Retinal pigment epithelial cell (primary cell): ENCODE measurements at regions not wholly inside any gene's neighbourhood (a gene's known extent, or its start where the extent isn't known, plus 50 kb on each side); places are given as distances from the start of the nearest gene placed in this dataset.

Experiments used
- DNase-seq: peaks from one replicate; pipeline ENCODE4 v3.0.0-alpha.2; 2010; ENCODE audit warnings: low read depth
- H3K4me3 ChIP-seq: 2 replicates; pipeline ENCODE4 v1.5.1; 2011; ENCODE audit warnings: mild to moderate bottlenecking, low read length, control low read depth, moderate library complexity
- TF ChIP-seq, protein P1 (sequence below): conservative IDR thresholded peaks from 2 replicates; pipeline ENCODE4 v1.5.1; 2011; ENCODE audit warnings: low read depth, low read length, control low read depth, inconsistent platforms

DNA sequence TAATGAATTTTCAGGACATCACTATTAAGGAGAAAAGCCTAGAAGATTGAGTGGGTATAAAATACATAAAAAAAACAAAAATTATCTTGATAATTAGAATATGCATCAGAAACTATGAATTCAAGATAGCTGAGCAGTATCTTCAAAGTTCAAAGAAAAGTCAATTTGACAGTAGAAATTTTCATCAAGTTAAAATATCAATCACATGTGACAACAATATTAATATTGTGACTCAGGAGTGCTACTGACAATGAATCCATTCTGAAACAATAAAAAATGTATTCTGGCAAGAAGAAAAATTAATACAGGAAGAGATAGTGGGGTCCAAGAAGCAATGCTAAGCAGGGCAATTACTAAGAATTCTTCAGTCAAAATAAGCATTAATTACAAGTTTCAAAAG lies 151.9 kb upstream of the GLRA2 start:
- DNase-seq = no peak
- no peak overlapping the region for H3K4me3 ChIP-seq
- TF ChIP-seq, protein P1, sequence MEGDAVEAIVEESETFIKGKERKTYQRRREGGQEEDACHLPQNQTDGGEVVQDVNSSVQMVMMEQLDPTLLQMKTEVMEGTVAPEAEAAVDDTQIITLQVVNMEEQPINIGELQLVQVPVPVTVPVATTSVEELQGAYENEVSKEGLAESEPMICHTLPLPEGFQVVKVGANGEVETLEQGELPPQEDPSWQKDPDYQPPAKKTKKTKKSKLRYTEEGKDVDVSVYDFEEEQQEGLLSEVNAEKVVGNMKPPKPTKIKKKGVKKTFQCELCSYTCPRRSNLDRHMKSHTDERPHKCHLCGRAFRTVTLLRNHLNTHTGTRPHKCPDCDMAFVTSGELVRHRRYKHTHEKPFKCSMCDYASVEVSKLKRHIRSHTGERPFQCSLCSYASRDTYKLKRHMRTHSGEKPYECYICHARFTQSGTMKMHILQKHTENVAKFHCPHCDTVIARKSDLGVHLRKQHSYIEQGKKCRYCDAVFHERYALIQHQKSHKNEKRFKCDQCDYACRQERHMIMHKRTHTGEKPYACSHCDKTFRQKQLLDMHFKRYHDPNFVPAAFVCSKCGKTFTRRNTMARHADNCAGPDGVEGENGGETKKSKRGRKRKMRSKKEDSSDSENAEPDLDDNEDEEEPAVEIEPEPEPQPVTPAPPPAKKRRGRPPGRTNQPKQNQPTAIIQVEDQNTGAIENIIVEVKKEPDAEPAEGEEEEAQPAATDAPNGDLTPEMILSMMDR = no peak

DNA sequence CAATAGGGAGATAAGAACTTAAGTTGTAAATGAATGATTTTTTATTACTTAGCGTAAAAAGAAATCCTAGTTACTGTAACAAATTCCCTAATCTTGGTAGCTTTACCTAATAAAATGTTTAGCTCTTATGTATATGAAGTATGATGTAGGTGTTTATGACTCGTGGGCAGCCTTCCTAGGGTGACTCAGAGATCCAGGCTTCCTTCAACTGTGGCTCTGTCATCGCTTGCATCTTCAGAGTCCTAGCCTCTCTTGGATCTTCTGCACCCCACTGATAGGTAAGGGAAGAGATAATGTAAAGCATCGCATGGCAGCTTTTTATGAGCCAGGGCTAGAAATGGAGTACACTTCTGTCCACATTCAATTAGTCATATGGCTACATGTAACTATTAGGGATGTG lies 165.6 kb upstream of the GLRA2 start:
- no peak overlapping the region for H3K4me3 ChIP-seq
- TF ChIP-seq, protein P1 = no peak
- DNase-seq = no peak

DNA sequence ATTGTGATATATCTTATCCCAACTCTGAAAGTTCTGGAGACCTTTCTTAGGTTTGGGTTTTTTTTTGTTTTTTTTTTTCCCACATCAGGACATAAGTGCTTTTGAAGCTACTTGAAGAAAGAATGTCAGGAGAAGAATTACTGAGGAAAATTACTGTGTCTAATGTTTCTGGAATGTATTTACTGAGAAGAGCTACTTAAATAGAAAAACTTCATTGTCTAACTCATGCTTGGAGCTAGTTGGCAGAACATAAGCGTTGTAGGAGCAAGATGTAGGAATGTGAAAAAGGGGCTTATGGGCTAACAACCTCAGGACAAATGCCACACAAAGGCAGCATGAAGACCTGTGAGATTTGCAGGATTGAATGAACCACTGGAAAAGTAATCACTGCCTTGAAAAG lies 166.6 kb upstream of the GLRA2 start:
- H3K4me3 ChIP-seq = no peak overlapping the region
- peak; percentile 62 for DNase-seq
- TF ChIP-seq, protein P1 = no peak

DNA sequence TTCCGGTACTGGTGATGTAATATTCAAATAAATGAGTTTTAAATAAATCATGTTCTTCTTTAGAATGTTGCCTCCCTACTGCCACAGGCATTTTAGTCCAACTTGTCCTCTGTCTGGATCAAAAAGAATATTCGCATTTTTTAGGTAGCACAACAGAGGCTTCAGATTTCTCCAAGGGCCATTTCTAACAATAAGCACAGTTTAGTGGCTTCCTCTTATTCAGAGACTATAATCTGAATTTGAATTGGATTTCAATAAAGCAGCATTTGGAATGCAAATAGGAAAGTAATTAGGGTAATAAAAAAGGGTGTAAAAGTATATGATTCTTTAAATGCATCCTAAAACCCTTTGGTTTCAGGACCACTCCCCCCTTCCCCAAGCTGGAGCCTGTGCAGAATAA lies 167.9 kb upstream of the GLRA2 start:
- H3K4me3 ChIP-seq = no peak overlapping the region
- DNase-seq = no peak
- TF ChIP-seq, protein P1 = no peak

DNA sequence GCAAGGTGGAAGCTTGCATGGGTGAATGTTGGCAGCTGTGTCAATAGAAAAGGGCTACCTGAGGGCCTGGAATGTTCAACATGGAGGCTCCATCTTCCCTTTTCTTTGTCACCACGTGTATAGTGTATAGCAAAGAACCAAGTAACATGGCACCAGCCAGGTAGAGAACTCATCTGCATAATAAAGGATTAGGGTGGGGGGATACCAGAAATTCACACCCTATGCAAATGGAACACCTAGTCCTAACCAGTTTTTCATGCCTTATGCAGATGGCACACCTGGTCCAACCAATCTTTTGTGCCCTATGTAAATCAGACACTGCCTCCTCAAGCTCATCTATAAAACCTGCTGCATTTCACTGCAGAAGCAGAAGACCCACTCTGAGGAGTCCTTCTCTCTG lies 169.6 kb upstream of the GLRA2 start:
- H3K4me3 ChIP-seq = no peak overlapping the region
- TF ChIP-seq, protein P1 = no peak
- DNase-seq = no peak

DNA sequence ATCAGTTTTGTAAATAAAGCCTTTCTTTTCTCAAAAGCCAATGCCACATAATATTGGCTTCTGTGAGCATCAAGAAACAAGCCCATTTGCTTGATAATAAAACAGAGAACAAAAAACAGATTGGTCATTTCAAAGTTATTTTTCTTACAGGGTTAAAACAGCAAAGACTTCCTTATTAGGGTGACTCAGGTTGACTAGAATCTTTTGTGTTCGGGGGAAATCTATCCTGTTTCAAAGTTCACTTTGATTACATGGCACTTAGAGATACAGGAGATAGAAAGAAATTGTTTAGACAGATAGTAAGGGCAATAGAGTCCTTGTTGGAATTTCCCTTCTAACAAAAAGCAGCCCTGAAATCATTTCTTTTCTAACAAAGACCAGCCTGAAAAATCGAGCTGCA lies 170.0 kb upstream of the GLRA2 start:
- no peak for DNase-seq
- H3K4me3 ChIP-seq = no peak overlapping the region
- TF ChIP-seq, protein P1 = no peak

DNA sequence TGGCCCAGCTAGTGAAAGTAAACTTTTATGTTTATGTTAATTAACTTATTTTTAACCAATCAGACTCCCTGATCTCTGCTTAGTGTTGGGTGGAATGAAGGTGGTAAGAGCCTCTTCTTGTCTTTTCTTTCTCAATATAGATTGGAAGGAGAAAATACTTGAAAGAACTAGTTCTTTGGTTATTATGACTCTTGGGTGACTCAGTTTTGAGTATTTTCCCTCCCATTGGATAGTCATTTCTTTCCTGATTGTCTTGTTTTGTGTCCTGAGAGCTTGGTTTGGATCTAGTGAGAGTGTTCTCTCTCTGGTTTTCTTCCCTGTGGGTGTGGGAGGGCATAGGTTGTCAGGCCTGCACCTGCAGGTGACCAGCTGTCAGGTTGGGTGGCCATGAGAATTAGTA lies 172.0 kb upstream of the GLRA2 start:
- DNase-seq = no peak
- no peak overlapping the region for H3K4me3 ChIP-seq
- TF ChIP-seq, protein P1 = no peak
